PC-3 (cell line): ENCODE measurements at regions not wholly inside any gene's neighbourhood (a gene's known extent, or its start where the extent isn't known, plus 50 kb on each side); places are given as distances from the start of the nearest gene placed in this dataset.

Source experiments
- CTCF ChIP-seq: fragments of 300-600 bp; sonication (generic); conservative IDR thresholded peaks from 2 replicates; pipeline ENCODE4 v1.5.1; 2017; ENCODE audit warnings: antibody characterized with exemption, low read depth, mild to moderate bottlenecking, low read length
- EZH2 ChIP-seq: fragments of 300-600 bp; sonication (generic); IDR thresholded peaks from one replicate; pipeline ENCODE4 v1.6.1; 2017; ENCODE audit warnings: antibody characterized with exemption, mild to moderate bottlenecking, low read length; ENCODE audit not compliant: unreplicated experiment
- EZH2phosphoT487 ChIP-seq: fragments of 300-600 bp; sonication (generic); IDR thresholded peaks from 2 replicates; pipeline ENCODE4 v1.6.1; 2018; ENCODE audit warnings: mild to moderate bottlenecking, antibody characterized with exemption, low read length, borderline replicate concordance

GRCh38 chr3:124439603-124440002, 290.6 kb upstream of the UMPS start:
- TF ChIP-seq CTCF (no peak), EZH2phosphoT487 (no peak), EZH2 (no peak)
